GM18907 (cell line): ENCODE measurements at regions not wholly inside any gene's neighbourhood (a gene's known extent, or its start where the extent isn't known, plus 50 kb on each side); places are given as distances from the start of the nearest gene placed in this dataset.
"Not testable (repeated sequence)": the region's sequence is repeated elsewhere in the genome, so short reads cannot be mapped to it uniquely, and the experiment has no call there.

Experiments used
- ATAC-seq: cut with Tn5 transposase; IDR thresholded peaks from one replicate; pipeline ENCODE4 v1.9.1; 2021; ENCODE audit warnings: mild to moderate bottlenecking, moderate library complexity; ENCODE audit not compliant: unreplicated experiment

DNA sequence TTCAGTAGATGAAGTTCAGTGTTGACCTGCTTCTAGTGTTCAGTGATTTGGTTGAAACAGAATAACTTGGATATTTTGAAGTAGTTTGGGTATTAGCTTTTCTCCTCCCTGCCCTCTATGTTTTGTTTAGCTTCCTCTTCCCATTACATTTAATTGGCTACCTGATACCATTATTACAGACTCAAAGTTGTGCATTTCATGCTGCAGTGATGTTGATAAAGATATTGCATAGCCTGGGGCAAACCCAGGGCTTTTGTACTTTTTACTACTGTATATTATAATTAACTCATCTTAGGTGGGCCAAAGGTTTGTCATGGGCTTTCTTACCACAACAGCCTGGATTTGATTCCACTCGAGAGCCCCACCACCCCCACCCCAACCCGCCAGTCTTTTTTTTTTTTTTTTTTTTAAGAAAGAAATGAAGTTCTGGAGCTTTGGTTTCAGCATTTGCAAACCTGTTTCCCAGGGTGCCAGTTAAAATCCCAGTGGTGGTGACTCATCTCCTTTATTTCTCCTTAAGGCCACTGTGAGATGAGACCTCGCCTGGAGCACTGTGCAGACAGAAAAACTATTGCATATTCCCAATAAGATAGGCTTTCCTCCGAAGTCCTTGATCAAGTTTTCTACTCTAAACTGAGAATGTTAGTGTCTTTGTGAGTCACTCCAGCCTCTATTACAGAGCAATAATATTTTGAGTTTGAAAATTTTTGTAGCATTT is 393.7 kb upstream of the FANCL start:
- ATAC-seq = no peak

DNA sequence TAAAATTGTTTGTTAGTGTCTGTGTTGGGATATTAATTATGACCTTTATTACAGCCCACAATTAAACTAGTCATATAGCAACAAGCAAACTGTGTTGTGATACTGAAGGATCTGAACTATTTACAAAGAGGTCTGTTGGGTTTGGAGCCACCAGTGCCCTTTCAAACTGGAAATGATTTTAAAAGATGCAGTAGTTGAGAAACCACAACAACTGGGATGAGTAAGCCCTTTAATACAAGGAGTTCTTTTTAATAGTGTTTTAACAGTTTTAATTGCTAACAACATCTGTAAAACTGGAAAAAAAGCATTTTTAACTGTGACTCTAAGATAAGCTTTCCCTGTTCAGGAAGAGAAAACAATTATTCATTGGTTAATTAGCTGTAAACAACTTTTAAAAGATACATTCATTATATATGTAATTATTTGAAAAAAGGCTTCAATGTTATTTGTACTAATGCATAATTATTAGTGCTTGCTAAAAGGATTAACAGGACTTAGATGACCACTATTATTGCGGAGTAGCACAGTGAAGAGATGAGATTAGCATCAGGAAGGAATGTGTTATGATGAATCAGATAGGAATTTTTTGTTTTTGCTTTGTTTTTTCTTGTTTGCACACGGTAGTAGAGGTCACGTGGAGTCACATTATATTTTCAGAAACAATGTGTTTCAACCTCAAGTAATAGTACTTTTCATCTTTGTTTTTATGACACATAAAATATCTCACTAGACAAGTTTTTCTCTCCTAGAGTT is 392.7 kb upstream of the FANCL start:
- no peak for ATAC-seq

DNA sequence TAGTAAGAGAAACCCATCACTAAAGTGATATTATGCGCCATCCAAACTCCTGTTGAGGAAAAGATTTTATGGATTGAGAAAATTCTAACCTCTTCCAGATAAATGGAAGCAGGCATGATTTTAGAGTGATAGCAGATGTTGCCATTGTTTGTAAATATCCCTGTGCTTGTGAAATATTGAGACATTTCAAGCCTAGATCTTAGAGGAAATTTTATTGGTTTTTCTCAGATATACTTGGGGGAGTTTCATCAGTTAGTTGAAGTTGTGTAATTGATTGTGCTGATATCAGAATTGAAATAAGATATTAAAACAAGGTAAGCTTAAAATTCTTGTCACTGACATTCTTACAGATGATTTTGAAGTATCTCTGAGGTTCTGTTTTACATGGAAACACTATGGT is 390.9 kb upstream of the FANCL start:
- ATAC-seq = no peak

DNA sequence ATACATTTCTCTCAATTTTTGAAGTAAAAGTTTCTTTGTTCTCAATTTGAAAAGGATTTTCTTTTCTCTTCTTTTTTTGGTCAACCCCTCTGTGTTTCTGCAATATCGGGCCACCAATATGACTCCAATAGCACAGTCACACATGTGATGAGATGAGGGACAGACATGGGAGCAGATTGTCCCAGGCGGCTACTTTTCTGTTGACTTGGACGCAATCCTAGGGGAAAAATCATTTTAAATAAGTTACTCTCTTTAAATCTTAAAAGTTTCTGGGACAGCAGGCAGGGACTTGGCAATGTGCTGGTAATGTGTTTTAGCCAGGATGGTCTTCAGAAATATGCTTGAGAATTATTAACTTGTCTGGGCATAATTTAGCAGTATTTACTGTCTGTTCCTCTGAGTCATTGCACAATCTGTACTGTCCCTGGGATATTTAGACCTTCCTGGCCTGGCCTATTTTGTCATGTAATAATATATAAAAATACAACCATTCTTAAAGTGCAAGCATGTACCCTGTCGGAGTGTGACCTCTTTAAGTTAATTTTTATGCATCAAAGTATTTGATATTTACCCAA is 388.5 kb upstream of the FANCL start:
- no peak for ATAC-seq

DNA sequence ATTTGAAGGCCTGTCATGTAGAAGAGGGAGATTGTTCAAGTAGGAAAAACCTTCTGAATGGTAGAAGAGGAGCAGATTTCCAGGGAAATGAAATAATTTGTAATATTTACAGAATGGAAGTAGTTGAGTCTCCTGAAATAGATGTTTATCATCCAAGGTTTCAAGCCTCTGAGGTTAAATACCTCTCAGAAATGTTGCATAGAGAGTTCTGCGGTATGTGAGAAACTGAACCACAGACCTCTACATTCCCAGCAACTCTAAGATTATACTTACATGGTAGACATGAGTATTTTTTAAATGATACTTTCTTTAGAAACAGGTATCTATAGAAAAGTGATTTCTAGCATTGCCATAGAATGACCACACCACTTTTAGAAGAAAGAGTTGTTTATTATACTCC is 379.8 kb upstream of the FANCL start:
- ATAC-seq = no peak

DNA sequence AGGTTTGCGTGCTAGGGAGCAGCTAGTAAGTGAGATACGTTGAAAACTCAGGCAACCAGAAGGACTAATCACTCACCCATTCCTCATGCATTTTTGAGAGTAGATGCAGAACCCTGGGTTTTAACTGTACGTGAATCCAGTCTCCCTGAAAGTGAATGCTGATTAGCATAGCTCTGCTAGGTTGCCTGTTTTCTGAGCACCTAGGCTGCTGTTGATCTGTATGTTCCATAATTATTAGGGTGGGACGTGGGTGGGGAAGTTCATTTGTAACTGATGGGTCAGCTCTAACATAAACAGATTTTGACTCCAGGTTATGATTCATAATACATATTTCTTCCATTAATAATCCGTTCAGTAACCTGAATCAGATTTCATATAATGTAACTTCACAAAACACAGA is 379.0 kb upstream of the FANCL start:
- no peak for ATAC-seq

DNA sequence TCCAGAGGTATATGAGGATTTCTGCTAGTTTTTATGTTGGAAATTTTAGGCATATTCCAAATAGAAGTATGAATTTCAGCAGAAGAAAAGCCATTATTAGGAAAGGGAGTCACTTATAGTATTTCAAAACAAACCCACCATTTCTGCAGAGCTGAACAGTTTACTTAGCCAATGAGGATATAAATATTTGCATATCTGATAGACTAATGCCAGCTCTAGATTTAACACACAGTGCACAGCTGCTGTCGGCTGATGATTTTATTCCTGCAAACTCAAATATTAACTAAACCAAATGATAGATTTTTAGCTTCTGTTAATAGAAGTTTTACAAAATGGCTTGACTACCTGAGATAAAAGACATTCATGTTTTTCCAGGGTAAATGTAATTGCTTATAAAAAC is 375.8 kb upstream of the FANCL start:
- no peak for ATAC-seq

DNA sequence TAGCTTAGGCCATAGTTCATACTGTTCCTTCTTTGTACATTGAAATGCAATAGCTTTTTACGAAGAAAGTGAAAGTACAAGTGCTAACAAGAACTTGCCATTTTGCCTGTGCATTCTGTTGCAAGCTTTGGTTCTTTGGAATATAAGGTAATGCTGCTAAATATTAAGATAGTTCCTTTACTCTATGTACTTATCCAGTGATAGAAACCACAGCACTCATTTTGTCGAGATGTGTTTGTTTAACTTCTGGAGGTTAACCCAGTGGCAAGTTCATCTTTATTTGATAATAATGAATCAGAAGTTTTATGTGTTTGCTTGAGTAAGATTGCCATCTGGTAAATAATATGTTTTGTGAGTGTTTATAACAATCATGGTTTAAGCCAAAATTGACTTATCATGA is 373.1 kb upstream of the FANCL start:
- ATAC-seq = no peak

DNA sequence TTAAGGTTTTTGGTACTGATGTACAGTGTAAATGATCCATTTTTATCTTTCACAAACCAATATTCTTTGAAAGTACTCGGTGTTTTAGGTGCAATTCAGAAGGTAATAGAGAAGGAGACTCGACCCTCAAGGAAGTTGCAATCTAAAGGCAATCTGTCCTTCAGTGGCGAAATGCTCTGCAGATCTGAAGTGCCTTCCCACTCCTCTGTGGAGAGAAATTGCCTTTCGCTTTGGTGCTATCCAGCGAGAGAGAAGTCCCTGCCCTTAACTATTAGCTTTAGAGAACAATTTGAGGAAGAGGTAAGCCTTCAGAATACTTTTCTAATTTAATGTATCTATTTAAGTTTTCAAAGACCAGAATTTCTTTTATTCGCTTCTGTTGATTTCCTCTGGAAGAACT is 371.8 kb upstream of the FANCL start:
- ATAC-seq = no peak

DNA sequence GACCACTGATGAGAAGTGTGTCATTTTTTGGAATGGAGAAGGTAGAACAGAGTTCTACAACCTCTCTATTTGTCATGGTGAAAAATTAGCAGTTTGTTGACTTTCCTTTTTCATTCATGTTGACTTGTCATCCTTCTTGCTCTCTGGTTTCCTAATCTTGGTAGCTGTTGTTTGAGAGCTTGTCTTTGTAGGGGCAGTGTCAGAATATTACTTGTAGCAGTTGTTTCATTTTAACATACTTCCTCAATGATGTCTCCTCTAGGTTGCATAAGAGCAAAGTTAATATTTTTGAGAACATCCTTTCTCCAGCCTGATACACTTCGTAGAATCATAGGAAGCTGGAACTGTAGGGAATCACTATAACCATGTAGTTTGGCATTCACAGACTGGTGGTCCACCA is 368.2 kb upstream of the FANCL start:
- ATAC-seq = no peak

DNA sequence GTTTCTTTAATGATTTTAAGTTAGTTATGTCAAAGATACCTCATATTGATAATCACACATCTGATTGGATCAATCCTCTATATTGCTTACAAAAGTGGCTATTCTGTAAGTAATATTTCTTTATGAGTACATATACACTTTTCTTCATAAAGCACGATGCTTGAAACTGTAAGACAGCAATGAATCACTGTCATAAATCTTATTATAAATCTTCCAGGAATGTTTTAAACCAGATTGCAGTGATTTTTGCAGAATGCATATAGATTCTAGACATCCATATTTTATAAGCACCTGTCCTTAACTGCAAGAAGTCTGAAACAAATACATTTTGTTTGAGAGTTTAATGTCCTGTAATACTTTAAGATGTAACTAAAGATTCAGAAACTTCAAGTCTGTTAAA is 367.0 kb upstream of the FANCL start:
- ATAC-seq = no peak

DNA sequence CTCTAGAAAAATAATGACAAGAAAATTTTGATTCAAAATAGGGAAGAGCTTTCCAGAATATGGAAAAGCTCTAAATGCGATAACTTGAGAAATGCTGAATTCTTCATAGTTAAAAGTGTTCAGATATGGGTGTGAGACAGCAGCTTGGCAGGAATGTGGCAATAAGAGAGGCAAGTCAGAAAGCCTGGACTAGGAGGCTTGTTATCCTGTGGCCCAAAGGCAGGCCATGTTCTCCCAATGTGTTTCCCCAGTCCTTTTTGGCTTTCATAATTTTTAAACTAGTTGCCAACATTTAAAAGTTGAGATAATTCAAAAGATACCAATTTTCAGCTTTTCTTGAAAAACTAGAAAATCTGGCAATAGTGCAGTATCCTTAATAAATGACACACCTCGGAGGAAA is 366.3 kb upstream of the FANCL start:
- ATAC-seq = no peak

DNA sequence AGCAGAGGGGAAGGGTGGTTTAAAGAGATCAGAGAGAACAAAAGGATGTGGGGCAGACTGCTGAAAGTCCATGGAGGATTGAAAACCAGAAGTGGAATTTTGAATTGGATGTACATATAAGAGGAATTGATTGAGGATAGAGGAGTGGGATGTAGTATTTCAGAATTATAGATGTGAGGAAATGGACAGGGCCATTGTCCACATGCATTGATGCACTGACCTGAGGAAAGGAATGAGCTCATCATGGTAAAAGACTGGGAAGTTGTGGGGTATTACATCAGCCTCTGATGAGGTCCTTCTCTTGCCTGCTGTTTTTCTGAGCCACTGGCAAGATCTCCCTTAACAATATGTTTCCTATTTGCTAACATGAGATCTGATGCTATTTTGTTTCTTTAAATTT is 365.7 kb upstream of the FANCL start:
- no peak for ATAC-seq

DNA sequence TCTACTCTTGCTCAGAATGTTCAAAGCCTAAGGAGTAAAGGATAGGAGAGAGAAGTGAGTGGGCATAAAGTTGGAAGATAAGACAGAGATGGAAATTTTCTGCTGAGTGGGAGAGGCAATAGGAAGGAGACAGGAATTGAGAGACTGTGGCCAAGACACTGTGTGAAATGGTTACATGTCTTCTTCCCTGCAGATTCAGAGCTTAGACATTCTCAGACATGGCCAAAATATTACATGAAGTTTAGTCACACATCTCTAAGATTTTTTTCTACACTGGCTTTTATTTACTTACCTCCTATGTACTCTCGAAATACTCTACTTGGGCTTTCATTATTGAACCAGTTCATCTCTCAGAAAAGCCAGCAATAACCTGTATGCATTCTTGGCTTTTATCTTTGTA is 363.0 kb upstream of the FANCL start:
- ATAC-seq = no peak

DNA sequence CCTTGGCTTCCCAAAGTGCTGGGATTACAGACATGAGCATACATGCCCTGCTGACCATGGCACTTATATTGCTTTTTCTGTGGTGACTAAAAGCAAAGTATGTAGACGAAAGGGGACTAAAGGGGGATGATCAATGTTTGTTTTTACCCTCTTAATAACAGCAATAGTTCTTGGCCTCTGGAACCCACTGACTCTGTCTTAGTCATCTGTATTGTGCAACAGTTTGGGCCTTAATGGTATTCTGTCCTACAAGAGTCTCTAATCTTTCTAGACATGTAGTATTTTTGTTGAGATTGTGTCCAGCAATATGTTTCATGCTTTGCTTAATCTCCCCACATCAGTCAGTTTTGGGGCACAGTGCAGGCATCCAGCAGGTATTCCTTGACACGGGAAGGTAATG is 359.9 kb upstream of the FANCL start:
- ATAC-seq = no peak

DNA sequence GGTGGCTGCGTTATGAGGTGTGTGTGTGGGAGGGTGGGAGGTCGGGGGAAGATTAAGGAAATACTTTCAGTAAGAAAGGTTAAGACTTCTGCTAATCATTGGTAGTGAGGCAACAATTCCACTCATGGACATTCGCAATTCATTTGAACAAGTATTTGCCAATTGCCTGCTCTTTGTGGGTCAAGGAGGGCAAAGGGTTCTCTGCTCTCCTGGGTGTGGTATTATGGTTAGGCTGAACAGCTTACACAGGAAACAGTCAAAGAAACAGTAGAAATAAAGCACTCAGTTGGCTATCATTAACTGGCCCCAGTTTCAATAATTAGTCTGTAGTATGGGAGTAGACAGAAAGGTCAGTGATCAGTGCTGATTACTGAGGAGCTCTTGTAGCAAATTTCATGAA is 357.0 kb upstream of the FANCL start:
- ATAC-seq = no peak

DNA sequence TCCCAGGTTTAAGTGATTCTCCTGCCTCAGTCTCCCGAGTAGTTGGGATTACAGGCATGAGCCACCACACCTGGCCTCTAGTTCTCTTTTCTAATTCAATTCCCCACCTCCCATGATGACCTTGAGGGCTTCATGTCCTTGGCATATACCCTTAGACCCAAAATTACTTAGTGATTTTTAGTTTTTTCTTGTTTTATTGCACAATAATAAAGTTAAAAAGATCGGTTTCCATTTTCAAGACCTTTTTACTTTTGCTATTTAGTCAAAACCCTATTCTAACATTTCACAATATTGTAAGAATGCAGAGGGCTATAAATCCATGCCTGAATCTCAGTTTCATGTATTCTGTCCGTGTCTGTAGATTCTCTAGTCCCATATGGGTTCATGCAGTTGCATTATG is 354.6 kb upstream of the FANCL start:
- no peak for ATAC-seq

DNA sequence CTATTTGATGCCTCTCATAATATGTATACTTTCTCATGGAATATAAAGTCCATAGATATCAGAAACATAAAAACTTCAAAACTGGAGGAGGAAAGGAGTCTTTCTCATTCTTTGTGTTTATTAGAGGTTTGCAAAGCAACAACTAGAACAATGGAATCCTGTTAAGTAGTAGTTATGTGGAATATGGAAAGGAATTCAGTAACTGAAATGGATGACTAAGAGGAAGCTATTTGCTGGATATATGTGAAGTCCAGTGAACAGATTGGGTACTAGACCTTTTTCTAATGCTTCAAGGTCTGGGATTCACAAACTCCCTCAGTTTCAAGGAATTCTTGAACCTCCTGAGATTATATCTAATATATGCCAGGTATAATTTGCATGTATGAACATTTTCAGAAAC is 353.6 kb upstream of the FANCL start:
- no peak for ATAC-seq

DNA sequence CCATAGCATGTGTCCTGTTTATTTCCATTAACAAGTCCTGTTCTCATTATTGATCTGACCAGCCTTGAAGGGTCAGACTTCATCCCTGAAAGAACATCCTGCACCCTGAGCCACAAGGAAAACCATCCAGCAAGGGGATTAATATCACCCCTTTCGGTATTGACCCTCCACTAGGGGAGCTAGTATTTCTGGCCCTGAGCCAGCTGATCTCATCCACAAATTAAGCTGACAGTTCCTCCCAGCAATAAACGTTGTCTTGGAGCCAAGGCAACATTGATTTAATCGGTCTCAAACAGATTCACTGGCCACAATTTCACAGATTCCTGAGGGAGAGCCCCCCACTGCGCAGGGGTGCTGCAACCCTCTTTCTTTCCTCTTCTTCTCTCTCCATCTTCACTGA is 353.1 kb upstream of the FANCL start:
- no peak for ATAC-seq

DNA sequence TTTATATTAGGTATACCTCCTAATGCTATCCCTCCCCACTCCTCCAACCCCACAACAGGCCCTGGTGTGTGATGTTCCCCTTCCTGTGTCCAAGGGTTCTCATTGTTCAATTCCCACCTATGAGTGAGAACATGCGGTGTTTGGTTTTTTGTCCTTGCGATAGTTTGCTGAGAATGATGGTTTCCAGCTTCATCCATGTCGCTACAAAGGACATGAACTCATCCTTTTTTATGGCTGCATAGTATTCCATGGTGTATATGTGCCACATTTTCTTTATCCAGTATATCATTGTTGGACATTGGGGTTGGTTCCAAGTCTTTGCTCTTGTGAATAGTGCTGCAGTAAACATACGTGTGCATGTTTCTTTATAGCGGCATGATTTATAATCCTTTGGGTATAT is 345.1 kb upstream of the FANCL start:
- ATAC-seq = not testable (repeated sequence)

DNA sequence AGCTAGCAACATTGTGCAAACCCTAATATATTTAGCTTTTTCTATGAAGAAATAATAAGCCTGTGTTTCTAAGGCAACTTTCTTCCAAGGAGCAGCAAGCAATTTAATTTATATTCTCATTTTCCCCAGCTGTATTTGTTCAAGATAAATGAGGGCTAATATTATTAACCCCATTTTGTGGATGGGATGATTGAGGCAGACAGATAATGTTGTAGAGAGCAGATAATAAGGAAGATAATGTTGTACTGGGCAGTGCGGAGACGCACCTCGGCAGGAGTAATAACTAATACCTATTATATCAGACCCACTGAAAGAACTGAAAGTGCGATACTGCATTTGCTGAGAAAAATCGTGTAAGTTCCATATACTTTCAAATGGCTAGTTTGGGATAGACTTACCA is 344.1 kb upstream of the FANCL start:
- ATAC-seq = no peak

DNA sequence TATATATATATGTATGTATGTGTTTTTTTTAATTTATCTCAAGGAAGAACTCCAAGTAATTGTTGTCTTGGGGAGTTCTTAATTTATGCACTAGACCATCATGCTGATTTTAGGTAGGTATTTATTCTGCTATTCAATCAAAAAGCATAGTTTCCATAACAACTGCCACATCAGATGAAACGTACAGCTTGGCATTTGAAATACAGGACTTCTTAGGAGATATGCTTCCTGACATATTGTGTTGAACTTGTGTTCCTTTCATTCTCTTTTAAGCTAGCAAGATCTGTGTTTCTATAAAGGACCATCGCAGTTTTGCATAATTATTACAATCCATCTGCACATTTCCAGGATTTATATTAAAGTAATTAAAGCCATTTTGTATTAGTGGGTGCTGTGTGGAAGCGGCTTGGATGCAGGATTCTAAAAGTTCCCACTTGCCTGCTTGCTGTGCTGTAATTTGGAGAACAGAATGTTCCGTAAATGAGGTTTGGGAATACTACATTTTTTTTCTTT is 343.5 kb upstream of the FANCL start:
- ATAC-seq = no peak
